Superior temporal gyrus (tissue), 1 donor: ENCODE measurements at regions not wholly inside any gene's neighbourhood (a gene's known extent, or its start where the extent isn't known, plus 50 kb on each side); places are given as distances from the start of the nearest gene placed in this dataset.
"Not testable (repeated sequence)": the region's sequence is repeated elsewhere in the genome, so short reads cannot be mapped to it uniquely, and the experiment has no call there.

Experiments
- DNase-seq: peaks from one replicate; pipeline ENCODE4 v3.0.0-alpha.2; 2016; ENCODE audit errors: extremely low spot score

DNA sequence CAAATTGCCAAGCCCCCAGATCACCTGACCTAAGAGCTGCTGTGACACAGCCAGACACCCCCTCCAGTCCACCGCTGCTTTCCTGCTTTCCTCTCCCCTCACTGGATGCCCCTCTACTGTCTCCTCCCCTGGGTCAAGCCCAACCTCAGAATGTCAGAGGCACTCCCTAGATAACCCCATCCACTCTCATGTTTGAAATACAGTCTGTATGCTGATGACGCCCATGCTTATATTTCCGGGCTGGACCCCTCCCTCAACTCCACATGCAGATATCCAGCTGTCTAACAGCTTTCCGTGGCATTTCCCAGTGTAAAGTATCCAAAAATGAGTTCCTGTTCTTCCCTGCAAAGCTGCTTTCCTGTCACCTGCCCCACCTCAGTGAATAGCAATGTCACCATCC lies 309.2 kb downstream of the ANAPC1 start:
- DNase-seq = not testable (repeated sequence)

DNA sequence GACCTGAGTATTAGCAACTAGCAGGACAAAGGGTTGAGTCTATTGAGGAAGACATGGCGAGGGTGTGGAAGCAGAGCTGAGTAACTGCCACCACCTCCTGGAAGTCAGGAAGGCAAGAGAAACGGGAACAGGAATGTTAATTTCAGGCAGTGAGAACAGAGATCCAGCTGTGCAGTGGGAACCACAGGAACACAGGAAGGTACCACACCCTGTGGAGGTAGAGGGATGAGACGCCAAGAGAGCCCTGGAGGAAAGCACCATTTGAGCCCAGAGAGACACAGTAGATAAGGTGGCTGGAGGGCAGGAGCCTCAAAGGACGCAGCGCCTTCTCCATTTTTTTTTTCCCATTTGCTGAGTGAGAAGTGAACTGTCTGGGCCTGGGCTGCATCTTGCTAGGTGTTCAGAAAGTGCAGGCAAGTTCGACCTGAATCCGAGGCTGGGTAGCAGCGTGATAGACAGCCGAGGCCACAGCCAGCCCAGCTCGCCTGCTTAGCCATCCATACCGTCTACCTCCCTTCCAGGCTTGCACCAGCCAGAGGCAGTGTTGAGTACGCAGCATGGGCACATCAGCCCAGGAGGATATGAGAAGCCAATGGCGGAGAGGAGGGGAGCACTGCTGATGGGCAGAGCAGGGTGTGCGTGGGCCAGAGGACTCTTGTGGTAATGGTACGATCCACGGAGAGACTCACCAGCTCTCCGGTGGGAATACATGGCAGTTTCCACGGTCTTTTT lies 306.7 kb downstream of the ANAPC1 start:
- not testable (repeated sequence) for DNase-seq

DNA sequence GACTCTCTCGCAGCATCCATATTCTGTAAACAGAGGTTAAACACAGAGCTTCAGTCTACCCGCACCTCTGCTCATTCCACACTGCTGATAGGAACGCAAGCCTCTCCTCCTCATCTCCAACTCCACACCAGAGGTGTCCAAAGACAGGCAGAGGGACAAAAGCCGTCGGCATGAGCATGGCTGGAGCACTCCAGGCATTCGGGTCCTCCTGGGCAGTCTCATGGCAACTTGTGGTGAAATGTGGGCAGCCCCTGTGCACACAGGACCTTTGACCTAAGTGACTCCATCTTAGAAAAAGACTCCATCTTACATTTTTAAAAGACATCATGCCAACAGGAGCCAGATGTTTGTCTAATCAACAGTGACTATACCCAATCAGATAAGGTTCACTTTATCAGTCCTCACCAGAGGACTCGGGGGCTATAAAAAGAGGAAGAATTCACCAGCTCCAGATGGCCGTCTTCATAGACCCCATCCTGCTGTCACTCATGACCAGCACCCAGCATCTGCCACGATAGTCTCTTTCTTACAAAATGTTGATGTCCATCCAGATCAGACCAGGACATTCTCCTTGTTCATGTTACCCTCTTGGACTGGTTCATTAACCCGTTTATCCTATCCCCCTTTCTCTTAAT lies 304.4 kb downstream of the ANAPC1 start:
- not testable (repeated sequence) for DNase-seq

DNA sequence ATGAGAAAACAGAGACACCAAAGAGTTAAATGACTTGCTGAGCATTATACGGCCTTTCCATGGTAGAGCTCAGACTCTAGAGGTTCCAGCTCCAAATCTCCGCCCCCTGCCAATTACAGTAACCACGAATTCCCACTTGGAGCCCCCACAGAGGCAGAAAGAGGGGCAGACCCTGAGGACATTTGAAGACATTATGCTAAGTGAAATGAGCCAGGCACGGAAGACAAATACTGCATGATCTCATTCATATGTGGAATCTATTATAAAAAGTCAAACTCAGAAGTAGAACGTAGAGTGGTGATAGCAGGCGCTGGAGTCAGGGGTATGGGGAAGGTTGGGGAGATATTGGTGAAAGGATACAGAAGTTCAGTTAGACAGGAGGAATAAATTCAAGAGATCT lies 303.4 kb downstream of the ANAPC1 start:
- DNase-seq = not testable (repeated sequence)

DNA sequence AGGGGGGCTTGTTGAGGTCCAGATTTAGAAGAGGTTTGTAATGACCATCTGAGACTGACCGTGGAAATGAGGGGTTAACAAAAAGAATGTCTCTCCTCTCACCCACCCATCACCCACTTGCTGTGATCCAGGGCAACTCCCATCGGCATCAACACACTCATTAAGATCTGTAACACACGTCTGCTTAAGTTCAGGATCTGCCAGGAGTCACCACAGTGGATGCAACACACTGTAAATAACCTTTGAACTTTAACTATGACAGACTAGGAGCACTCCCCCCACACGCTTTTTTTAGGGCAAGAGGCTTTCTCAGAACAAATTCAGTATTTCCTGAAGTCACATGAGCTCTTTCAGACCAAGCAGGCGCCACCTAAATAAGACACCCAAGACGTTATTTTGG lies 301.9 kb downstream of the ANAPC1 start:
- DNase-seq = not testable (repeated sequence)

DNA sequence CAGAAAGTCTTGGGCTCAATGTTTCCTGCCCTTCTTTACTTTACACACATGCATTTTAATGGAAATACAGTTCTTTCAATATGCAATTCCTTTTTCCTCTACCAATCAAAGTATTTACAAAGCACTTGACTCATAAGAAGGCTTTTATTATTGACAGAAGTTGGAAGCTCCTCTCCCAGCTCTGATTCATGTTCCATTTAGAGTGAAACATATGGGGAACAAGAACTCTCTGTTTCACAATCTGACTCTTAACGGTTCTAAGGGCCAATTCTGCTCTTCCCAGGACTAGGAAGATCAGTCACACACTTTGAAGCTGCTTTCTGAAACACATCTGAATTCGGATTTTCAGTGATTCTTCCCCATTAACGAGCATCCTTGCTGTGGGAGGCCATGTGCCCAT lies 300.5 kb downstream of the ANAPC1 start:
- DNase-seq = not testable (repeated sequence)

DNA sequence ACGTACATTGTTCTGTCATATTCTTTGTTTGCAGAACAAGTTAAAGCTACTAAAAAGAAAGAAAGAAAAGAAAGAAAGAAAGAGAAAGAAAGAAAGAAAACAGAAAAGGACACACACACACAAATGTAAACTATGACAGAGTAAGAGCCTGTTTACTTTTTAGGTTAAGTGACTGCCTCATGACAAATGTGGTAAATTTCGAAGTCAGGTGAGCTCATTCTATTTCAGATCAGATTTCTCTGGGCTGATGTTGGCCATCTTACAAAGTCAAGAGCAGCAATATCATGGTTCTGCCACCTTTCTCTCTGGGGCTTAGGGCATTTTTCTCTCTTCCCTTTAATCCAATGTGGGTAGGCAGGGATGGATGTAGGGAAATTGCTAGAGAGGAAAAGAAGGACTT lies 299.5 kb downstream of the ANAPC1 start:
- DNase-seq = not testable (repeated sequence)

DNA sequence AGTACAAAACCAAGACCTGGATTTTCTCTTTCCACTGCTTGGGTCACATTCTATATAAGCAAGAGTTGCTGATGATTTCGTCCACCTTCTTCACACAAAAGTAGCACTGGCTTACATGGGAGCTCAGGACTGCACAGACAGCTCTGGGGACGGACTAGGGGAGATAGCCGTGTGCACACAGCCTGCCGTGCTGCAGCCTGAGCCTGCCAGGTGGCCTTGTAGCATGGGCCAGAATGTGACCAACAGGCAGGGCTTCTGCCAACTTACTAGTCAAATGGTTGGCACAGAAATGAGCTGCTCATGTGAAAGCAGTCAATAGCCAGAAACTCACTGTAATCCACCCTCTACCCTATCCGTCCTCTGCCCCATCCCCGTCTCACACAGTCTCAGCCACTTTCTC lies 299.0 kb downstream of the ANAPC1 start:
- DNase-seq = not testable (repeated sequence)

DNA sequence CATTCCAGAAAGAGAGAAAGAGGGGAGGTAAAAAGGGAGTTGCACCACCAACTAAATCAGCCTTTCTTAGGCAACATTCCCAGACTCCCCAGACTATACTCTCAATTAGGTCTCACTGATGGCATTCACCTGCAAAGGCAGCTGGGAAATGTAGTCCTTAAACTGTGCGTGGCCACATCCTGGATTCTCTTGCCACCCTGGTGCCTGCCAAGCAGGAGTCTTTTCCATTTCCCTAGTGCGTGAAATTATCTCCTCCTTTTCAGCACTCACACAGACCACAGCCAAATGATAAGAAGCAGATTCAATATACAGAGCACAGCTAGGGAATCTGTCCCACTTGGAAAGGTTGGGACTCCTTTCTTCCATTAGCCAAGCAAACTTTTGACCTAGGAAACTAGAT lies 298.0 kb downstream of the ANAPC1 start:
- not testable (repeated sequence) for DNase-seq

DNA sequence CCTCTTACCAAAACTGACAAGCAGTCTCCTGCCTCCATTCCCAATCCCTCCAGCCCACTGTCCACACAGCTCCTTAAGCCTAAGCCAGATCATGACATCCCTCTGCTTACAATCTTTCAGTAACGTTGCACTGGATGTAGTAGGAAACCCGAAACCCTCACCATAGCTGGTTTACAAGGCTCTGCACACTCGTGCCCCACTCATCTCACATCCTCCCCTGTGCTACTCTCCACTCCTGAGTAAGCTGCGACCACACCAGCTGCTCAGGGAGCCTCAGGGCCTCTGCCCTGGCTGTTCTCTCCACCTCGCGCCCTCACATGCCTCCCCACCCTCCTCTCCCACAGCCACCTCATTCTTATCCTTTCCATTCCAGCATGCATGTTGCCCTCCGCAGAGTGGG lies 288.9 kb downstream of the ANAPC1 start:
- not testable (repeated sequence) for DNase-seq

DNA sequence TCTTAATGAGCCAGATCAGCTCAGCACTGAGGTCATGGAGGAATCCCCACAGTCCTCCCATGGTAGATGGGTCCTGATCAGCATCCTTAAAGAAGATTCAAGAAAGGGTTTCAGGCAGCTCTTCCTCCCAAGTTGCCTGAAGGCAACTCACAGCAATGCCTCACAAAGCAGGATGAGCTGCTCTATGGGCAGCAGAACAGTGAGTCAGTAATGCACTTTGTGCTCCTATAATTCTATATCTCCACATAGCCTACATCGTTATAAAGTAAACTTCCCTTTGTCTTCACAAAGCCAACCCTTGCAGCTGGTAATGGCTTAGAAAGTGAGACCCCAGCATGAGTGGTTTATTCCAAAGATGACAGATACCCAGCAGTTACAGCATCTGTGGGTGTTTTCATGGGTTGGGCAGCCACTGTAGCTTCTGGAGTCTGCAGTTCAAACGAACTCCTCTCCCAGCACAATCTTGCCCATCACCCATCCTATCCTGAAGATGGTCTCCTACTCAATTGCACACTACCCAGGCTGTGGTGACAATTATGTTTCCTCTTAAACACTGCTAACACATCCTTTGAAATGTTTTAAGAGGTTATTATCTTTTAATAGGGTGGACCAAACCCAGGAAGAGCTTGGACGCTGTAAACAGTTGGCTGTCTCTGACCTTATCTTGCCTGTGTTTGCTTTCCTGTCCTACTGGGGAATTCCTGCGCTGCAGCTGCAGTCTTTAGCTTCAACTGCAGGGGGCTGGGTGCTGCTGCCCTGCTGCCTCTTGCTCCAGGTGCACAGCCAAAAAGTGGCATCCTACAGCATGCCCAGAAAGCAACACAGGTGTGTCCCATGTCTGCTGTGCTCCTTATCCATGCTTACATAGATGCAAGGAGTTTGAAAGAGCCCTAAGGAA lies 286.9 kb downstream of the ANAPC1 start:
- DNase-seq = not testable (repeated sequence)

DNA sequence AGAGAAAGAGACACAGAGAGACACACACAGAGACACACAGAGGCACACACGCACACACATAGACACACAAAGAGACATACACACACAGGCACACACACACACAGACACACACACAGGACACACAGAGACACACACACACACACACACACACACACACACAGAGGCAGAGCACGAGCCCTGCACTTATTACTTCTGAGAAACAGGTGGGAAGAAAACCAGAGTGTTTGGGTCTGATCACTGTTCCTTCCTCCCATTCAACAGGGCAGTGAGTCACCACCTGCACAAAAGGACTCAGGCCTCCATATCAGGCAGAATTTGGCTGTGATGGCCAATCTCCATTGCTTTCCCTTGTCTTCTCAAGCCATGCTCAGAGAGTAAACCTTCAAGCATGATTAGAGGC lies 285.0 kb downstream of the ANAPC1 start:
- not testable (repeated sequence) for DNase-seq

DNA sequence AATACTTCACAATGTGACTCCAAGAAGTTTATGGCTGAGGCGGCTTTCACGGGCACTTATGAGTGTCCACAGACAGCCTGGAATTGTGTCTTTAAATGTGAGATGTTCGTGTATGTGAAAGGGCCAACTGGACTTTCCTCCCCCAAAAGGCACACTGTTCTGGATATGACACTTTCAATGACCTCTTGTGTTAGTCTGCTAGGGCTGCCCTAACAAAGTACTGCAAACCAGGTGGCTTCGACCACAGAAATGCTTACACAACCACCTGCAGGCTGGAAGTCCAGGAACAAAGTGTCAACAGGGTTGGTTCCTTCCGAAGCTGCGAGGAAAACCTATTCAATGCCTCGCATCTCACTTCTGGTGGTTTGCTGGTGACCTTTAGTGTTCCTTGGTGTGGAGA lies 281.7 kb downstream of the ANAPC1 start:
- not testable (repeated sequence) for DNase-seq

DNA sequence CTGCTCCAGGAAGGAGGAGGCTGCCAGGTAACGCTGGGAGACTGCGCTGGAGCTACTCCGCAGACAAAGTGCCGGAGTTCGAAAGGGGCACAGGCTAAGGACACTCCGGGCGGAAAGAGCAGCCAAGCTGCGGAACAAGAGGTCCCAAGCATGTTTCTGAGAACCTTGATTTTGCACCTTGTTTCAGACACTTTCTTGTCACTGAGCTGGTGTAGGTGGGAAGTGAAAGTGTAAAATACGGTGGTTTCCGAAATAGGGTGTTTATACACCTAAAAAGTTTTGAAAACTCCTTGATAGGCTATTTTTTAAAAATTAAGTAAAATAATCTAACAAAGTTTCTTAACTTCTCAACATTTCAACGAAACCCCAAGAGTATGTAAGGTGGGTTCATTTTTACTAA lies 278.2 kb downstream of the ANAPC1 start:
- not testable (repeated sequence) for DNase-seq

DNA sequence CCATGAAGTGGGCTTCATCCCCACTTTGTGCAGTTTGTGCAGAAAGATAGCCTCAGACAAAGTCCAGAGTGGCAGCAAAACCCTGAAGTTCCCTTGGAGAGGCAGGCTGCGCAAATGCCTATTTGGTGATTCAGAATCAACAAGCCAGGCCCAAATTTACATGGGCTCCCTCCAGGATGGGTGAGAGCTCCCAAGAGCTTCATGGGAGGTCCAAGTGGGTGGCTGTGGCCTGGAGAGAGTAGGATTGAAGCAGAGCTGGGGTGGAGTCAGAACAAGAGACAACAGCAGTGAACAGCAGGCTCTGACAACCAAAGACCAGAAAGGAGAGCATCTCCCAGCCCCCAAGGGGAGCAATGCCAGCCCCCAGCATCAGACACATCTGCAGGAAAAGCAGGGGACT lies 277.4 kb downstream of the ANAPC1 start:
- not testable (repeated sequence) for DNase-seq

DNA sequence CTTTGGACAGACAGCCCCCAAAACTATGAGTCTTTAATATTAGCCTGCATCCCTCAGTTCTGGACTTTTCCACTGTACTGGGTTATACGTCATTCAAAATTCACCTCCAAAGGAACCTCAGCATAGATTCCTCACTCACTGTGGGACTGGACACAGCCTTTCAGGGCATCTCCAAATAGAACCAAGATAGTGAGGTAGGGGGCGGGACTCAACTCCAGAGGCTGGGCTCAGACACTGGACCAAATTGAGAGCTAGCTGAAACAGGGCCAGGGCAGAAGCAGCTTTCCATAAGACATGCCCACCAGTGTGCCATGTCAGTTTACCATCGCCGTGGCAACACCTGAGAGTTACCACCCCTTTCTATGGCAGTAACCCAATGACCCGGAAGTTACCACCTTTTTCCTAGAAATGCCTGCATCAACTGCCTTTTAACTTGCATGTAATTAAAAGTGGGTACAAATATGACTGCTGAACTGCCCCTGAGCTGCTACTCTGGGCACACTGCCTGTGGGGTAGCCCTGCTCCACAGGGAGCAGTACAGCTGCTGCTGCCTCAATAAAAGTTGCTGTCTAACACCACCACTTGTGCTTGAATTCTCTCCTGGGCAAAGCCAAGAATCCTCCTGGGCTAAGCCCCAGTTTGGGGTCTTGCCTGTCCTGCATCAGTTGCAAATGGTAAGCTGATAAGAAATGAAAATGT lies 274.7 kb downstream of the ANAPC1 start:
- DNase-seq = not testable (repeated sequence)

DNA sequence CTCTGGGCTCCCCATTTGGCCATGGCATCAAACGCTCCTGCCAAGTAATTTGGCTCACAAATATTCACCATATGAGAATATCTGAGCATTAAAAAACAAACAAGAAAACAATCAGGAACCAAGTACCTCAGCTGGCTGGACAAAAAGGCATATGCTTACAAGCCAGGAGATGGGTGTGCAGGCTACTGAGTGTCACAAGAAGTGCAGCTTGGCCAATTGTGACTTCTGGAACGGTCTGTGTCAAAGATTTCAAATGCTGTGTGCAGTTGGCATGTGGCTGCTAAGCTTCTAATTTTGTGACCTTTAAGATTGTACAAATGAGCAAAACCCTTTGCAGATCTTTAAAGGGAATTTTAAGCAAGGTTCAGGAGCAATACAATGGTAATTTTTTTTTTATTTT lies 274.0 kb downstream of the ANAPC1 start:
- not testable (repeated sequence) for DNase-seq

DNA sequence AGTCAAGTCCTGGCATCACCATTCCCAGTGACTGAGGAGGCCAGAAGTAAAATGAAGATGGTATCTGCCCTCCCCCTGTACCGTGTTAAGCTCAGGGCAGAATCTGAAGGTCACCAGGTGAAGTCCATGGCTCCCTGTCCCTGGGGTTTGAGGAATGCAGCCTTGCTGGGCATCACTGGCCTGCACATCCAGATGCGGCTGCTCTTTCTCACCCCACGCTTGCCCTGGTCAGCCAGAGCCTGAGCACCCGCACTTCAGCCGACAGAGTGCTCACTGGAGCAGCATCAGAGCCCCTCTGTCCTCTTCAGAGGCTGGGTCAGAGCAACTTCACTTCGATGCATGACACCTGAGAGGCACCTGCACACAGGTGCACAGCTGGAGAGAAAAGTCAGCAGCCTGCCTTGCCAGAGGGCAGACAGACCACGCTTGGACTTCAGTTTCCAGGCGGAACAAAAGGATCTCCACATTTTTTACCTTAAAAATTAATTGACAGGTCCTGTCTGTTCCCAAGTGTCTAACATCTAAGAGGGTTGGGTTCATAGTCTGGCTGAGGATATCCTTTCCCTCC lies 267.3 kb downstream of the ANAPC1 start:
- DNase-seq = no peak

DNA sequence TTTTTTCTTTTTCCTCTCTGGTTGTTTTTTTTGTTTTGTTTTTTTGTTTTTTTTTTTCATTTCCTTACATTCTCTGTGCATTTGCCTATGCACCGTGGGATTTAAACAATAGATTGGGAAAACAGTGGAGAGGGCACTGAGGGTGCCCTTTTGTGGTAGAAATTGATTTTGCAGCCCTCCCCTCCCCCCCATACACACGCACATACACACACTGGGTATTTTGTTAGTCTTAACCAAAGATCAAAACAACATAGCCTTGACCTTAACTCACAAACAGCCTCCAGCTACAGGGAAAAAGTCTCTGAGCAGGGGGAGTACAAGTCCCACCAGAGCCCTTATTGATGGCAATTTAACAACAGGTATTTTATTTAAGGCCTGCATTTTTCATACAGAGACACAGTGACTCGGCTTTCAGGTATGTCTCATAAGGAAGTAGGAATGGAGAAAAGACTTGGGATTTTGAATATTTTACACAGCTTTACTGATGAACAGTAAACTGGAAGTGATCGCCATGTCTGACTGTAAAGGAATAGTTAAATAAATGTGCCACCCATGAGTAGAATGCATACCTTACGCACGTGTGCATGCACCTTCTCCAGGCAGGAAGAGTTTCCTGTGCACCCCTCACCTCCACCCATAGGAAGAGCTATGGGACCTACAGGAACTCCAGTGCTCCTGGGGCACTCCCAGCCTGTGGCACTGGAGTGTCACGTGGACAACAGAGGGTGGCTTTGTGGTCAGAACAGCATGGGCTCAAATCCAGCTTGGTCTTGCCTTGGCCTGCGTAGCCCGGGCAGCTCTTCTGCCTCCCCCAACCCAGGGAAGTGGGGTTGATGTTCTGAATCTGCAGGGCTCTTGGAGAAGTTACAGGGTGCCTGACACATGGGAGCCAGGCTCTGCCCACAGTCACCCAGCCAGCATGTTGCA lies 266.4 kb downstream of the ANAPC1 start:
- DNase-seq = no peak
